MV-4-11 (cell line): ENCODE measurements at regions not wholly inside any gene's neighbourhood (a gene's known extent, or its start where the extent isn't known, plus 50 kb on each side); places are given as distances from the start of the nearest gene placed in this dataset.
"Not testable (repeated sequence)": the region's sequence is repeated elsewhere in the genome, so short reads cannot be mapped to it uniquely, and the experiment has no call there.

ENCODE experiments used
- DNase-seq: peaks from one replicate; lab custom pipeline; 2025; lab: John Stamatoyannopoulos, UW

GRCh38 chr10:64416011-64416410 lies 894.8 kb downstream of the REEP3 start:
- DNase-seq, result no peak

GRCh38 chr10:64419461-64419860 lies 898.3 kb downstream of the REEP3 start:
- no peak for DNase-seq

DNA sequence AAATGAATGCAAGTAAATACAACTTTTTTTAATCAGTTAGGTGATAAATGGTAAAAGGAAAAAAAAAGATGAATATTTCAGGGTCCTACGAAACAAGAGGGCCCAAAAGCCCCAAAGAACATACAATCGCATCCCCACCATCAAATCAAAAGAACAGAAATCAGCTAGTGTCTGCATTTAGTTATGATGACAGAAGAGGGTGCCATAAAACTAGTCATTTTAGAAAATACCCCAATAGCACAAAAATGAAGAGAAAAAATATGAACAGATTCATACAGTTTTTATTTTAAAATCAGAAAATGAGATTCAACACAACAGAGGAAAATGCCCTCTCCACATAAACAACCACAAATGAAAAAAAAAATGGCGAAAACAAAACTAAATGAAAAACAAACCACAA lies 905.5 kb downstream of the REEP3 start:
- DNase-seq, result no peak

DNA sequence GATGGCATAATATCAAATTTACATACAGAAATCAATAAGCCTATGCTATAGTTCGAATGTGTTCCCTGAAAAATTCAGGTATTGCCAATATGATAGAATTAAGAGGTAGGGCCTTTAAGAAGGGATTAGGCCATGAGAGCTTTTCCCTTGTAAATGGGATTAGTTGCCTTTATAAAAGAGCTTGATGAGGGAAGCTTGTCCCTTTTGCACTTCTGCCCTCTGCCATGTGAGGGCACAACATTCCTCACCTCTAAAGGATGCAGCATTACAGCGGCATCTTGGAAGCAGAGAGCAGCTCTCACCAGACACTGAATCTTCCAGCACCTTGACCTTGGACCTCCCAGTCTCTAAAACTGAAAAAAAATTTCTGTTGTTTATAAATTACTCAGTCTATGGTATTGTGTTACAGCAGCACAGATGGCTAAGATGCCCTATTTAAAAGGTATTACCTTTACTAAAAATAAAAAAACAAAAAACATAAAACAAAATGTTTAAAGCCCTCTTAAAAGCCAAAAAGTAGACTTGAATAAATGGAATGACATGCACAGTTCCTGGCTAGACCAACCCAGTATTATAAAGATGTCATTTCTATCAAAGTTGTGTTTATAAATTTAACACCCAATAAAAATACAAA lies 909.6 kb downstream of the REEP3 start:
- no peak for DNase-seq

GRCh38 chr10:64441872-64442271 lies 920.7 kb downstream of the REEP3 start:
- DNase-seq, result not testable (repeated sequence)

GRCh38 chr10:64444163-64444562 lies 923.0 kb downstream of the REEP3 start:
- no peak for DNase-seq

- DNase-seq, result no peak
Observed at GRCh38 chr10:64444564-64444963, 923.4 kb downstream of the REEP3 start.

- no peak for DNase-seq
Observed at GRCh38 chr10:64449603-64450002, 928.4 kb downstream of the REEP3 start.

DNA sequence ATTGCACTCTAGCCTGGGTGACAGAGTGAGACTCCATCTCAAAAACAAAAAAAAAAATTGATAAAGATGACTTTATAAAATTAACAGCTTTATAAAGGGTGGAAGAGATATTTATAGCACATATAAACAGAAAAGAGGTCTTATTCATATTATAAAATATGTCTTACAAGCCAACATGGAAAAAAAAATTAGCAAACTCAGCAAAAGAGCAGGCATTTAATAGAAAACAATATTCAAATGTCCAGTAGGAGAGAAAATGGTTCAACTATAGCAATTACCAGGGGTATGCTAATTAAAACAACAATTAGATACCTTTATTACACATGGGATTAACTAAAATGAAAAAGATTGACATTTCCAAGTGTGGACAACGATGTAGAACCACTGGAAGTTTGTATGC lies 929.1 kb downstream of the REEP3 start:
- DNase-seq, result no peak

DNA sequence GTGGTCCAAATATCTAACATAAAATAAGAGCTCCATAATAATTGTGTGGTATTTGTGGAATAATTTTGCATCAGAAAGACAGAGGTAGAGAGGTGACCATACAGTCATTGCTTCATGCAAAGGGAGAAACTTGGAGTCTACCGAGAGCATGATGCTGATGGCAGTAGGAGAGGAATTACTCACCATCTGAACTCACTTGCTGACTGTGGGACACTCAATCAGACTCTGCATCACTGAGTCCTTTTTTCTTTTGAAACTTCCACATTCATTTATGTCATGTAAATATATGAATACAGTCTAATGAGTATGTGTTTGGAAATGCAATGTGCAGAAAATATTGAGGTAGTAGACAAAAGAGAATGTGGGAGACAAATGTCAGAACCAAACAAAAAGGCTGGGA lies 933.8 kb downstream of the REEP3 start:
- DNase-seq, result no peak

DNA sequence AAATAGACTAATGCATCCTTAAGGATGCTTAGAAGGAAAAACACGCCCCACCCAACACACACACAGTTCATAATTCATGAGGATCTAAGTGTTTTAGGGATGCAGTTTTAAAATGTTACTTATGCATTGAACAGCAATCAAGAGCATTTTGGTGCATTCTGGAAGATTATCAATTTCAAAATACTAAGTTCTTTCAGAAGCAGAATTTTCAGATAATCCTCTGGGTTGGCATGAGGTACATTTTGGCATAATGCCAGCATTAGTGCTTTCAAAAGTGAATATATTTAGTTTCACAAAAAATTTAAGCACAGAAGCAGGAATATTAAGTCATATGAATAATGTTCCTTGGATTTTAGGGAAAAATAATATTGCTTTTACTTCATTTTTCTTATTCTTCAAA lies 937.1 kb downstream of the REEP3 start:
- no peak for DNase-seq

DNA sequence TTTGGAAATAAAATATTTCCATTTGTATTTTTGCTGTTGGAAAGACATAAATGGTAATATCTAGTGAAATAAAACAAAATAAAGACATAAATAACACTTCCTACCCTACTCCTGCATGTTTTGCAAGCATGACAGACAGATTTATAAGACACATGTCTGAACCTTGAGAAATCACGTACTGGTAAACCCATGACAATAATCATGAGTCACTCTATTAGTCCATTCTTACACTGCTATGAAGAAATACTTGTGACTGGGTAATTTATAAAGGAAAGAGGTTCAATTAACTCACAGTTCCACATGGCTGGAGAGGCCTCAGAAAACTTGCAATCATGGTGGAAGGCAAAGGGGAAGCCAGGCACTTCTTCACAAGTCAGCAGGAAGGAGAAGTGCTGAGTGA lies 942.2 kb downstream of the REEP3 start:
- no peak for DNase-seq

GRCh38 chr10:64465653-64466052 lies 944.5 kb downstream of the REEP3 start:
- no peak for DNase-seq

DNA sequence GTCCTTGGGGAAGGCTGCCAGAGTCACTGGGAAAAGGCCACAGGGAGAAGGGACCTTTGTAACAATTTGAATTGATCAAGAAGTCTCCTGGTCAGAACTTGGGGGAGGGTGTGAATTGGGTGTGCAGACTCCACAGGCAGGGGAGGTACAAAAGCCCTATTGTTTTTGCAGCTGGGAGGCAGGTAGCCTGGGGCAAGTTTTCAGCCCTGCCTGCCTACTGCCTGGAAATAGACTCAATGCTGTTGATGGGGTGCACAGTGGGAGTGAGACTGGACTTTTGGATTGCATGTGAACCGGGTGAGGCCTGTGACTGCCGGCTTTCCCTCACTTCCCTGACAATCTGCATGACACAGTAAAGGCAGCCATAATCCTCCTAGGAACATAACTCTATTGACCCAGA lies 947.0 kb downstream of the REEP3 start:
- DNase-seq, result no peak

GRCh38 chr10:64476506-64476905 lies 955.3 kb downstream of the REEP3 start:
- DNase-seq, result no peak

- DNase-seq, result no peak
Observed at GRCh38 chr10:64477791-64478190, 956.6 kb downstream of the REEP3 start.

DNA sequence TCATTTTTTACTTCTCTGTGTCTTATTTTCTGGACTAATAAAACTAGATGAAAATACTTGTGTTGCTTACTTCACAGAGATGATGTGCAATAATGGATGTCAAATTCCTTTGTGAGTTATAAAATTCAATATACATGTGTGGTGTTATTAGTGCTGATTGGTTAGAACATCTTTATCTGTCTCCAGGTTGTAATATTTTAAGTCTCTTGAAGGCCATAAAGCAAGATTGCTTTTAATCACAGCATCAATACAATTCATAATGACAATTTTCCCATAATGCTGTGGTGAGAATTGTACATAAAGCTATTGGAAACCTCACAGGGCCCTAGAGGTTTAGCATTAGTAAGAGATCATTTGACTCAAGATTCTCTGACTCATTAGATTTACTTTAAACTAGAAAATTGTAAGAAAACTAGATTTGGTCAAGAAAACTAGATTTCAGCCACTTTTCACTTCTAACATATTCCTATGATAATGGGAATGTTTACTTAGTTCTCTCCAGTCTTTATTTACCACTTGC lies 963.7 kb downstream of the REEP3 start:
- DNase-seq, result no peak

DNA sequence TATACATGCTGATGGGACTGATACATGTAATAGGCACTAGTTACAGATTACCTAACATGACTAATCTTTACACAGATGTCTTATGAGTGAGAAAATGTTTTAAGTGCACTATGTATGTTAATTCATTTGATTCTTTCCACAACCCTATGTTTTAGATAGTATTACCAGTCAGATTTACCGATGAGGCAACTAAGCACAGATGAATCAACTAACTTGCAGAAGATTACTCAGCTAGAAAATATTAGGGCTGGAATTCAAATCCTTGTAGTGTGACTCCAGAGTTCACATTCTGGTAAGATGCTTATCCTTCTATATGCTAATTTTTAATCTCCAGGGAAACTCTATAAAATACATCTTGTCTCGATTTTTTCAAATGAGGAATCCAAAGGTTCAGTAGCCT lies 964.9 kb downstream of the REEP3 start:
- DNase-seq, result no peak

GRCh38 chr10:64486901-64487300 lies 965.7 kb downstream of the REEP3 start:
- no peak for DNase-seq

DNA sequence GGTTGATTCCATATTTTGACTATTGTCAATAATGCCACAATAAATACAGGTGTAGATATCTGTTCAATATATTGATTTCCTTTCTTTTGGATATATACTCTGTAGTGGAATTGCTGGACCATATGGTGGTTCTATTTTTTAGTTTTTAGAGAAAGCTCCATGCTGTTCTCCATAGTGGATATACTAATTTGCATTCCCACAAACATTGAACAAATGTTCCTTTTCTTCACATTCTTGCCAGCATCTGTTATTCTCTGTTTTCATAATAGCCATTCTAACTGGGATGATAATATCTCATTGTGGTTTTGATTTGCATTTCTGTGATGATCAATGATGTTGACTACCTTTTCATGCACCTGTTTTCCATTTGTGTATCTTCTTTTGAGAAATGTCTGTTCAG lies 973.7 kb downstream of the REEP3 start:
- DNase-seq, result no peak

DNA sequence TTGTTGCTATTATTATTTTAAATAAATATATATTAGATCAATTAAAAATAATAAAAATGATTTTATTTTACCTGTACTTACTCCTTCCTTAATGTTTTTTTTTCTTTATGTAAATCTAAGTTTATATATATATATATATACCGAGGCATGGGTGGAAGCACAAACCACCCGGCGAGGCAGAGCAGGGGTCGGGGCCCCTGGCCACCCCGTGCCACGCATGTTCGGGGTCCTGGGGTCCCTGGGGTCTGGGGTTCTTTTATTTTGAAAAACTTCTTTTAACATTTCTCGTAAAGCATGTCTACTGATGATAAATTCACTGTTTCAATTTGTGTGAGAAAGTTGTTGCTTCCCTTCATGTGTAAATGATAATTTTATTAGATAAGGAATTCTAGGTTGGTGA lies 976.1 kb downstream of the REEP3 start:
- no peak for DNase-seq

DNA sequence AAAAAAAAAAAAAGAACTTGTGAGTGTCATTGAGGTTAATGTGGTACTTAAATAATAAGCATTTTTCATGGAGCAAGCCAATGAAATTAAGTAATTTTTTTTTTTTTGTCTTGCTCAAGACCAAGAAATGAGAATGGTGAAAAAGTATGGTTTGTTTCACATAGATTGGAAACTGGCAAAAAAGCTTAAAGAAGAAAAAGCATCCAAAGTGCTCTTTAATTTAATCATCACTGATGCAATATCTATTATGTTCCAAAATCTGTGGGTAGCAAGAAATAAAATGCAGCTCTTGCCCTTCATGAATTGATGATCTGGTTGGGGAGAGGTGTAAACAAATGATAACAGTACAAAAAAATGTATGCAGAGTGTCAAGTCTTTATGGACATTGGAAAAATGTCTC lies 980.6 kb downstream of the REEP3 start:
- DNase-seq, result no peak

GRCh38 chr10:64502936-64503335 lies 981.7 kb downstream of the REEP3 start:
- no peak for DNase-seq

DNA sequence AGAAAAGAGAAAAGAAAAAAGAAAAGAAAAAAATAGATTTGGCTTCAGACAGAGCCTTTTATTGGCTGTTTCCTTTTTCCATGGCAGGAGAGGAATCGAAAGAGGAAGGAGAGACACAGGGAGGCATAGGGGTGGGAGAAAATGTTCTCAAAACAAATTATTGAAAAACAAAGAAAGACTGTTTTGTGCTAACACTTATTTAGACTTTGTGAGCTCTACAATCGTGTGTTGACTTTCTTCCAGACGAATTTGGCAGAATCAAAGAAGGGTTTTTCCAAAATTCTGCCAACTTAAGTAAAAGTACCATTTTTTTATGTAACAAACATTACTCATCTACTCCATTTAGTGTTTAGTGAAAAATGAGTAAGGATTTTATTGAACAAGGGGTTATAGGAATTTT lies 982.2 kb downstream of the REEP3 start:
- DNase-seq, result peak; percentile 28

- no peak for DNase-seq
Observed at GRCh38 chr10:64505501-64505900, 984.3 kb downstream of the REEP3 start.
